ENCODE measurements at regions not wholly inside any gene's neighbourhood (a gene's known extent, or its start where the extent isn't known, plus 50 kb on each side); places are given as distances from the start of the nearest gene placed in this dataset.

DNA sequence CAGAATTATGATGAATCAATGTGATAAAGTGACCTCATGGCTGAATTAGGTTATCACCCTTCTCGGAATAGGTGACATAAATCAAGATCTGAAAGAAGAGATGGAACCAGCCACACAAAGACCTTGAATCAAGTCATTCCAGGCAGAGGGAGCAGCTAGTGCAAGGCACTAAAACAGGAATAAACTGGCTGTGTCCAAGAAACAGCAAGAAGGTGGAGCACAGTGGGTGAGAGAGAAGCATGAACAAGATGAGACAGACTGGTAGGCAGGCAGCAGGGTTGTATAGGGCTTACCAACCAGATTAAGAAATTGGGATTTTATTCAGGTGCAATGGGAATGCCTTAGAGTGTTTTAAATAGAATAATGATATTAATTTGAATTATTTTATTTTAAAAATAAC lies 470.3 kb downstream of the PCDH20 start:
- no peak for TF ChIP-seq CTCF (IDR thresholded peaks at IDR 0.05)
- TF ChIP-seq POLR2A (IDR thresholded peaks at IDR 0.05) = no peak

Data from tibial nerve (tissue), 3 donors.